ENCODE measurements at regions not wholly inside any gene's neighbourhood (a gene's known extent, or its start where the extent isn't known, plus 50 kb on each side); places are given as distances from the start of the nearest gene placed in this dataset.

DNA sequence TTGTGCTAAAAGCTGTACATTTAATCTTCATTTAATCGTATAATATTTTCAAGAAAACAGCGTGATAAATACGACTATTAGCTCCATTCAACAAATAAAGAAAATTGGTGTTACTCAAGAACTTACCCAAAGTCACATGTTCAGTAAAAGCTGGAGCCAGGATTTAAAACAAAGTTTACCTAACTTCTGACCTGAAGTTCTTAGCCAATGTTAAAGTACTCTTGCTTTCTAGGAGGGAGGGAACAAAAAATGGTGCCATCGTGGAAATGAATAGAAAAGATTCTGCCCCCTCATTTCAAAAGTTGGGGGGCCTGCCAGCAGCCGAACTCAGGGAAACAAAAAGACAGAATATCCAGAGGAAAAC lies 395.8 kb downstream of the CD109 start:
- no peak for TF ChIP-seq SUZ12 (IDR thresholded peaks at IDR 0.05; ENCODE audit: extremely low read depth, insufficient read depth, insufficient read length)
- no peak for TF ChIP-seq YY1 (IDR thresholded peaks at IDR 0.05; ENCODE audit: insufficient read depth, insufficient read length)

Data from NT2/D1 (cell line).